K562 (cell line): ENCODE measurements at regions not wholly inside any gene's neighbourhood (a gene's known extent, or its start where the extent isn't known, plus 50 kb on each side); places are given as distances from the start of the nearest gene placed in this dataset.

Experiments used
- ATAC-seq: fragments of 200-7000 bp; cut with Tn5 transposase; 3 replicates; pipeline ENCODE4 v1.9.1; 2020; ENCODE audit warnings: moderate library complexity
- BruUV-seq: library from RNA; stranded (reverse); fragments of 400-500 nt; replicated peaks from 2 replicates; lab custom pipeline; 2021; lab: Mats Ljungman, UMichigan
- CTCF ChIA-PET: fragments of 300-600 bp; formaldehyde crosslinking; extraction: SDS; loops from one replicate; lab custom pipeline; 2021; ENCODE audit warnings: low intra/inter-chr PET ratio; lab: Yijun Ruan, JAX
- POLR2A ChIA-PET: fragments of 300-600, 350-650 bp; sonication (Branson Sonifier 250); formaldehyde crosslinking; extraction: SDS; loops from one replicate; lab custom pipeline; 2021; ENCODE audit warnings: antibody characterized with exemption, inconsistent platforms; lab: Yijun Ruan, JAX
- DNase-seq, 4 experiments: peaks; one replicate each; pipeline versions ENCODE4 v3.0.0 to v3.0.0-alpha.2; 2011 to 2018; ENCODE audit warnings: low spot score in 3 of 4, mixed read lengths in 3 of 4; ENCODE audit errors: extremely low read depth in 1 of 4
- FAIRE-seq: peaks from 2 replicates; lab custom pipeline; 2011; peaks lifted over from hg19 to GRCh38; lab: Jason Lieb, UNC
- H2AFZ ChIP-seq: 2 replicates; pipeline ENCODE4 v1.6.0; 2011; ENCODE audit warnings: low read depth, low read length, control low read depth, inconsistent platforms
- H3K27ac ChIP-seq: fragments of 200-600 bp; 3 replicates; pipeline ENCODE4 v1.8.0; 2011; ENCODE audit warnings: low read depth, mild to moderate bottlenecking, control low read depth, inconsistent platforms, low read length, moderate library complexity, mixed read lengths; ENCODE audit errors: extremely low read depth
- H3K27me3 ChIP-seq, 2 experiments: fragments of 300-600 bp in 1 of 2; 2 replicates in 1 of 2; 3 replicates in 1 of 2; pipeline versions ENCODE4 v1.6.0 to v1.8.0; 2011; ENCODE audit warnings: inconsistent platforms in 2 of 2, low read length in 2 of 2, mild to moderate bottlenecking in 1 of 2, mixed read lengths in 1 of 2, moderate library complexity in 1 of 2; ENCODE audit not compliant: control insufficient read depth in 2 of 2, insufficient read depth in 2 of 2
- H3K36me3 ChIP-seq: fragments of 300-600 bp; 3 replicates; pipeline ENCODE4 v1.8.0; 2011; ENCODE audit warnings: mild to moderate bottlenecking, low read length, inconsistent platforms; ENCODE audit not compliant: control insufficient read depth, insufficient read depth
- H3K4me1 ChIP-seq, 2 experiments: fragments of 200-600 bp in 1 of 2; replicated peaks in 1 of 2; 2 replicates in 1 of 2; 3 replicates in 1 of 2; pipeline versions ENCODE4 v1.5.1 to v1.8.0; 2011; ENCODE audit warnings: inconsistent platforms in 2 of 2, low read length in 2 of 2, mild to moderate bottlenecking in 1 of 2, mixed read lengths in 1 of 2, moderate library complexity in 1 of 2; ENCODE audit not compliant: control insufficient read depth in 2 of 2, insufficient read depth in 2 of 2
- H3K4me2 ChIP-seq: 2 replicates; pipeline ENCODE4 v1.6.1; 2011; ENCODE audit warnings: low read length, control low read depth, inconsistent platforms, mixed read lengths; ENCODE audit not compliant: insufficient read depth
- H3K4me3 ChIP-seq: fragments of 200-600 bp; sonication (generic), shearing (Covaris generic); 2 replicates; pipeline ENCODE4 v1.5.1; 2016; ENCODE audit warnings: control low read depth, inconsistent platforms
- H3K79me2 ChIP-seq: fragments of 200-600 bp; 3 replicates; pipeline ENCODE4 v1.8.0; 2011; ENCODE audit warnings: low read length, inconsistent platforms; ENCODE audit not compliant: control insufficient read depth, insufficient read depth
- H3K9ac ChIP-seq, 2 experiments: 2 replicates each; pipeline versions ENCODE4 v1.6.0 to v1.6.1; 2011; ENCODE audit warnings: low read depth in 2 of 2, low read length in 2 of 2, control low read depth in 1 of 2, inconsistent platforms in 1 of 2, mild to moderate bottlenecking in 1 of 2, mixed read lengths in 1 of 2; ENCODE audit not compliant: insufficient read depth in 1 of 2
- H3K9me1 ChIP-seq: one replicate; pipeline ENCODE4 v1.6.0; 2011; ENCODE audit warnings: inconsistent platforms, mild to moderate bottlenecking, low read length, moderate library complexity; ENCODE audit not compliant: control insufficient read depth, insufficient read depth
- H3K9me3 ChIP-seq: replicated peaks from 2 replicates; pipeline ENCODE4 v1.5.1; 2011; ENCODE audit warnings: low read depth, low read length, inconsistent platforms; ENCODE audit not compliant: control insufficient read depth, insufficient read depth
- H4K20me1 ChIP-seq: replicated peaks from 2 replicates; pipeline ENCODE4 v1.6.1; 2011; ENCODE audit warnings: low read length, inconsistent platforms, mixed read lengths; ENCODE audit not compliant: control insufficient read depth, insufficient read depth
- AFF1 ChIP-seq, 2 experiments: fragments of 450-650 bp; IDR thresholded peaks; 2 replicates each; pipeline ENCODE4 v1.6.1; 2018; ENCODE audit warnings: mild to moderate bottlenecking in 2 of 2, low read depth in 1 of 2; ENCODE audit not compliant: partially characterized antibody in 2 of 2
- DMBX1 ChIP-seq: fragments of 250-450 bp; sonication (Bioruptor Pico); IDR thresholded peaks from 2 replicates; pipeline ENCODE4 v1.8.0; 2022; ENCODE audit warnings: inconsistent platforms, mild to moderate bottlenecking, moderate library complexity, borderline replicate concordance
- E2F3 ChIP-seq: fragments of 250-450 bp; sonication (Bioruptor Pico); IDR thresholded peaks from 2 replicates; pipeline ENCODE4 v1.4.0; 2020; ENCODE audit warnings: mild to moderate bottlenecking
- GABPA ChIP-seq: fragments of 200-800 bp; sonication (Bioruptor generic); conservative IDR thresholded peaks from 2 replicates; pipeline ENCODE4 v1.6.1; 2016; ENCODE audit warnings: low read depth, missing genetic modification characterization, missing compliant biosample characterization
- GTF2E2 ChIP-seq: fragments of 200-800 bp; sonication (Bioruptor generic); IDR thresholded peaks from 2 replicates; pipeline ENCODE4 v1.6.1; 2016; ENCODE audit warnings: missing genetic modification characterization, missing compliant biosample characterization
- MAFG ChIP-seq: fragments of 450-650 bp; conservative IDR thresholded peaks from 2 replicates; pipeline ENCODE4 v1.6.1; 2016; ENCODE audit warnings: missing genetic modification characterization, missing compliant biosample characterization
- MXI1 ChIP-seq: IDR thresholded peaks from 2 replicates; pipeline ENCODE4 v1.6.1; 2011; ENCODE audit warnings: low read depth, mild to moderate bottlenecking, improper control_type of control experiment, low read length
- NCOR1 ChIP-seq: fragments of 450-650 bp; IDR thresholded peaks from 2 replicates; pipeline ENCODE4 v1.6.1; 2016; ENCODE audit warnings: mild to moderate bottlenecking, moderate library complexity
- SMAD1 ChIP-seq: fragments of 150-350 bp; IDR thresholded peaks from 2 replicates; pipeline ENCODE4 v1.6.1; 2014; ENCODE audit warnings: low read length, low read depth; ENCODE audit not compliant: partially characterized antibody
- TEAD4 ChIP-seq, 2 experiments: sonication (generic) in 1 of 2; formaldehyde crosslinking in 1 of 2; IDR thresholded peaks; 2 replicates each; pipeline versions ENCODE4 v1.6.1 to v1.8.0; 2012 to 2022; ENCODE audit warnings: borderline replicate concordance in 1 of 2, inconsistent platforms in 1 of 2, low read length in 1 of 2, mild to moderate bottlenecking in 1 of 2, missing genetic modification reagents in 1 of 2
- TRIM24 ChIP-seq, 2 experiments: fragments of 450-650 bp; IDR thresholded peaks; 2 replicates each; pipeline ENCODE4 v1.6.1; 2016
- ZNF140 ChIP-seq: fragments of 250-450 bp; sonication (Bioruptor Pico); IDR thresholded peaks from 2 replicates; pipeline ENCODE4 v1.8.0; 2021; ENCODE audit warnings: moderate library complexity, mild to moderate bottlenecking, inconsistent platforms
- ZNF143 ChIP-seq: sonication (generic); formaldehyde crosslinking; IDR thresholded peaks from 2 replicates; pipeline ENCODE4 v1.9.0; 2022; ENCODE audit warnings: mild to moderate bottlenecking, missing genetic modification reagents
- WGBS: fragments of 100-300 bp; shearing (Covaris generic); methylation state at CpG from one replicate; pipeline ENCODE4 v1.1.6; 2016; ENCODE audit warnings: low coverage, mixed read lengths; ENCODE audit not compliant: insufficient coverage; ENCODE audit errors: missing lambda C conversion rate; 5-methylcytosine and 5-hydroxymethylcytosine counted together
- in situ Hi-C: fragments of 300-500 bp; cut with MboI; formaldehyde crosslinking; loops from 4 replicates; pipeline ENCODE4 v1.15.0; 2018; ENCODE audit warnings: inconsistent platforms, mixed read lengths
- intact Hi-C: fragments of 100-400 bp; cut with micrococcal nuclease; formaldehyde crosslinking; loops from 2 replicates; pipeline ENCODE4 v1.14.2; 2022

DNA sequence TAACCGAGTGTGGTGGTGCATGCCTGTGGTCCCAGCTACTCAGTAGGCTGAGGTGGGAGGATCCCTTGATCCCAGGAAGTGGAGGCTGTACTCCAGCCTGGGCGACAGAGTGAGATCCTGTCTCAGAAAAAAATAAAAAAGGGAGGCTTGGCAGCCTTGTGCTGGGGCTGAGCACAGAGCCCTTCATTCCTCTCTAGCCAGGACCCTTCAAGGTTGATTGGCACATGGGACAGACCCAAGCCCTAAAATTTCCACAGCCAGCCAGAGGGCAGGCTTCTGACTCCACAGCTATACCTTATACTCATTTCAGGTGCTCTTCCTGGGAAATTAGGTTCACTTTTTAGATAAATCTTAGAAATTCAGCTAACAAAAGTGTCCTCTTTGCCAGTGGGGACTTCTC, 553.0 kb upstream of the CPEB2 start:
- POLR2A ChIA-PET = no interaction called here
- in situ Hi-C loops = no loop called here
- DNase-seq (no peak), ATAC-seq (no peak), FAIRE-seq (no peak)
- Histone ChIP-seq H3K79me2 (no peaks in the 10 kb centered on the region), H3K9me1 (no peaks in the 10 kb centered on the region), H3K4me3 (no peak overlapping the region), H3K9ac (no peak overlapping the region), H2AFZ (no peak overlapping the region), H3K36me3 (no peaks in the 10 kb centered on the region), H3K4me1 (no peaks in the 10 kb centered on the region), H4K20me1 (no peaks in the 10 kb centered on the region), H3K9me3 (no peaks in the 10 kb centered on the region; the same call in 1 of the 2 replicates), H3K27ac (no peak overlapping the region), H3K27me3 (no peaks in the 10 kb centered on the region), H3K4me2 (no peak overlapping the region)
- TF ChIP-seq MAFG (no peak), TRIM24 (IDR thresholded peaks at IDR 0.05) (no peak), E2F3 (CRISPR knock-in tag) (no peak), AFF1 (IDR thresholded peaks at IDR 0.05; ENCODE audit: low read depth in 1 of 2, partially characterized antibody in 2 of 2) (no peak), SMAD1 (no peak), ZNF143 (CRISPR knock-in tag) (no peak), TEAD4 (IDR thresholded peaks at IDR 0.05; ENCODE audit: low read length) (no peak), TEAD4 (CRISPR knock-in tag; IDR thresholded peaks at IDR 0.05; ENCODE audit: borderline replicate concordance) (no peak), GABPA (tag) (no peak), MXI1 (no peak), GTF2E2 (tag) (no peak), NCOR1 (no peak), DMBX1 (no peak), ZNF140 (no peak)
- intact Hi-C loops = no loop called here
- CTCF ChIA-PET = no interaction called here
- 0% methylated on average over 2 of the region's 2 CpGs for WGBS
- BruUV-seq = no TSS peak
